Endometrial microvascular endothelial cells (primary cell): ENCODE measurements at regions not wholly inside any gene's neighbourhood (a gene's known extent, or its start where the extent isn't known, plus 50 kb on each side); places are given as distances from the start of the nearest gene placed in this dataset.

ENCODE experiments used
- in situ Hi-C: cut with HindIII; loops from 2 replicates; pipeline ENCODE4 v1.10.0; 2017; ENCODE audit warnings: low sequenced_read_pairs, low pct_unique_long_range_greater_than_20kb; ENCODE audit errors: inconsistent ontology term

GRCh38 chr16:85971902-85972638 lies 73.1 kb downstream of the IRF8 start:
- in situ Hi-C loops = no loop called here

GRCh38 chr16:85974428-85975375 lies 75.7 kb downstream of the IRF8 start:
- in situ Hi-C loops = no loop called here

- in situ Hi-C loops = no loop called here
Measured at GRCh38 chr16:85975451-85975981, 76.6 kb downstream of the IRF8 start.

GRCh38 chr16:85978291-85978775 lies 79.4 kb downstream of the IRF8 start:
- in situ Hi-C loops = no loop called here

GRCh38 chr16:85978976-85979375 lies 80.0 kb downstream of the IRF8 start:
- in situ Hi-C loops = no loop called here

- in situ Hi-C loops = no loop called here
Measured at GRCh38 chr16:85979605-85980004, 80.6 kb downstream of the IRF8 start.

GRCh38 chr16:85980686-85981085 lies 81.7 kb downstream of the IRF8 start:
- in situ Hi-C loops = no loop called here

GRCh38 chr16:85981826-85982562 lies 83.0 kb downstream of the IRF8 start:
- in situ Hi-C loops = no loop called here

- in situ Hi-C loops = no loop called here
Measured at GRCh38 chr16:85982563-85982939, 83.6 kb downstream of the IRF8 start.

- in situ Hi-C loops = no loop called here
Measured at GRCh38 chr16:85983064-85983463, 84.1 kb downstream of the IRF8 start.

- in situ Hi-C loops = no loop called here
Measured at GRCh38 chr16:85983606-85984230, 84.8 kb downstream of the IRF8 start.

GRCh38 chr16:85984231-85984880 lies 85.4 kb downstream of the IRF8 start:
- in situ Hi-C loops = no loop called here

GRCh38 chr16:85984947-85985451 lies 86.0 kb downstream of the IRF8 start:
- in situ Hi-C loops = no loop called here

- in situ Hi-C loops = no loop called here
Measured at GRCh38 chr16:85986931-85987749, 88.2 kb downstream of the IRF8 start.

GRCh38 chr16:85987750-85988078 lies 88.8 kb downstream of the IRF8 start:
- in situ Hi-C loops = no loop called here

GRCh38 chr16:85988306-85988705 lies 89.3 kb downstream of the IRF8 start:
- in situ Hi-C loops = no loop called here

GRCh38 chr16:85988723-85989313 lies 89.9 kb downstream of the IRF8 start:
- in situ Hi-C loops = no loop called here
